ENCODE measurements at regions not wholly inside any gene's neighbourhood (a gene's known extent, or its start where the extent isn't known, plus 50 kb on each side); places are given as distances from the start of the nearest gene placed in this dataset.
"Not testable (repeated sequence)": the region's sequence is repeated elsewhere in the genome, so short reads cannot be mapped to it uniquely, and the experiment has no call there.

DNA sequence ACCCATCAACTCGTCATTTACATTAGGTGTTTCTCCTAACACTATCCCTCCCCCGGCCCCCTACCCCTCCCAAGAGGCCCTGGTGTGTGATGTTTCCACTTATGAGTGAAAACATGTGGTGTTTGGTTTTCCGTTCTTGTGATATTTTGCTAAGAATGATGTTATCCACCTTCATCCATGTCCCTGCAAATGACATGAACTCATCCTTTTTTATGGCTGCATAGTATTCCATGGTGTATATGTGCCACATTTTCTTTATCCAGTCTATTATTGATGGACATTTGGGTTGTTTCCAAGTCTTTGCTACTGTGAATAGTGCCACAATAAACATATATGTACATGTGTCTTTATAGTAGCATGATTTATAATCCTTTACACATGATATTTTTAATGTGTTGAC lies 1914.8 kb upstream of the RAG2 start:
- not testable (repeated sequence) for H3K36me3 Mint-ChIP-seq (ENCODE audit: low read depth); H3K4me3 Mint-ChIP-seq; H3K4me1 Mint-ChIP-seq (ENCODE audit: low read depth); H3K27ac Mint-ChIP-seq; H3K27me3 Mint-ChIP-seq
- peaks cover 16% of the 10 kb centered on the region for H3K9me3 Mint-ChIP-seq

DNA sequence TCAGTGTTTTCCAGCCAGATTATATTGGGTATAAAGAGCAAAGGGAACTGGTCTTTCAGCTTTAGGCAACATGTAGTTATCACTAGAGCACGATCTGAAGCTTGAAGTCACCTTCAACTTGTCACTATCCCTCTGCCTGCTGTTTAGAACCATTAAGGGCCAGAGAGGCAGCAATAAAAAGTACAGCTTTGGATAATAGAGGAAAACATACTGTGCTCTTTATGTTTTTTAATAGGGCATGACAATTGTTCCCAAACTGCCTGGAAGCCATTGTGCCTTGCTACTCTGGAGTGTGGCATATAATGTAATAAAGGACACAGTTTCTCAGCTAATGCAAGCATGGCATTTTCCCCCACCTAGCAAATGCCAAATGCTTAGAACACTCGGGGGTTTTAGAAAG lies 1912.0 kb upstream of the RAG2 start:
- H3K36me3 Mint-ChIP-seq (ENCODE audit: low read depth) = no peaks in the 10 kb centered on the region
- H3K4me1 Mint-ChIP-seq (ENCODE audit: low read depth) = no peaks in the 10 kb centered on the region
- no peak overlapping the region for H3K27ac Mint-ChIP-seq
- no peaks in the 10 kb centered on the region for H3K27me3 Mint-ChIP-seq
- peaks cover 8% of the 10 kb centered on the region for H3K9me3 Mint-ChIP-seq
- H3K4me3 Mint-ChIP-seq = no peak overlapping the region

- H3K4me1 Mint-ChIP-seq (ENCODE audit: low read depth) = no peaks in the 10 kb centered on the region
- H3K36me3 Mint-ChIP-seq (ENCODE audit: low read depth) = no peaks in the 10 kb centered on the region
- H3K4me3 Mint-ChIP-seq = no peak overlapping the region
- H3K9me3 Mint-ChIP-seq = peaks cover 12% of the 10 kb centered on the region
- no peaks in the 10 kb centered on the region for H3K27me3 Mint-ChIP-seq
- no peak overlapping the region for H3K27ac Mint-ChIP-seq
These were observed 1905.8 kb upstream of the RAG2 start for GRCh38 chr11:38503876-38504275.

DNA sequence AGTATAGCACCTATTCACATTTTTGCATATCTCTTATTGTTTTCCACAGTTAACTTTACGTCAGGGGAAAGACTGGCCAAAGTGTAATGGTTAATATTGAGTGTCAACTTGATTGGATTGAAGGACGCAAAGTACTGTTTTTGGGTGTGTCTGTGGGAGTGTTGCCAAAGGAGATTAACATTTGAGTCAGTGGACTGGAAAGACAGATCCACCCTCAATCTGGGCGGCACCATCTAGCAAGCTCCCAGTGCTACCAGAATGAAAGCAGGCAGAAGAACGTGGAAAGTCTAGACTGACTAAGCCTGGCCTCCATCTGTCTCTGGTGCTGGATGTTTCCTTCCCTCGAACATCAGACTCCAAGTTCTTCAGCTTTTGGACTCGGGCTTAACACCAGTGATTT lies 1900.7 kb upstream of the RAG2 start:
- peaks cover 23% of the 10 kb centered on the region for H3K9me3 Mint-ChIP-seq
- H3K27me3 Mint-ChIP-seq = no peaks in the 10 kb centered on the region
- H3K36me3 Mint-ChIP-seq (ENCODE audit: low read depth) = no peaks in the 10 kb centered on the region
- H3K27ac Mint-ChIP-seq = no peak overlapping the region
- H3K4me1 Mint-ChIP-seq (ENCODE audit: low read depth) = no peaks in the 10 kb centered on the region
- H3K4me3 Mint-ChIP-seq = no peak overlapping the region

DNA sequence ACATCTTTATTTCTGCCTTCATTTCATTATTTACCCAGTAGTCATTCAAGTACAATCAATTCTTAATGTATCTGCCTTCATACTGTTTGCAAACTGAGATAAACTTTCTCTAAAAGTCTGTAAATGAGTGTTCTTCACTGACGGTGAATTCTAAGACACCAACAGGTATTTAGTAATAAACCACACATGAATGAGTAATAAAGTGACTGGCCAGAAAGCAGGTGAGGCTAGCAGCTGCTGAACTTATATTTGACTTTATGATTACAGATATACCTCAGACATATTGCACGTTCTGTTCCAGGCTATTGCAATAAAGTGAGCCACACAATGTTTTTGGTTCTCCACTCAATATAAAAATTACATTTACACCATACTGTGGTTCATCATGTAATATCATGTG lies 1894.0 kb upstream of the RAG2 start:
- H3K36me3 Mint-ChIP-seq (ENCODE audit: low read depth) = no peaks in the 10 kb centered on the region
- H3K9me3 Mint-ChIP-seq = peaks cover 21% of the 10 kb centered on the region
- no peaks in the 10 kb centered on the region for H3K27me3 Mint-ChIP-seq
- no peak overlapping the region for H3K27ac Mint-ChIP-seq
- H3K4me1 Mint-ChIP-seq (ENCODE audit: low read depth) = no peaks in the 10 kb centered on the region
- no peak overlapping the region for H3K4me3 Mint-ChIP-seq

GRCh38 chr11:38481391-38481790 lies 1883.4 kb upstream of the RAG2 start:
- Mint-ChIP-seq H3K36me3 (ENCODE audit: low read depth) (no peaks in the 10 kb centered on the region), H3K27me3 (no peaks in the 10 kb centered on the region), H3K27ac (no peak overlapping the region), H3K9me3 (peaks cover 12% of the 10 kb centered on the region), H3K4me3 (no peak overlapping the region), H3K4me1 (ENCODE audit: low read depth) (no peaks in the 10 kb centered on the region)

DNA sequence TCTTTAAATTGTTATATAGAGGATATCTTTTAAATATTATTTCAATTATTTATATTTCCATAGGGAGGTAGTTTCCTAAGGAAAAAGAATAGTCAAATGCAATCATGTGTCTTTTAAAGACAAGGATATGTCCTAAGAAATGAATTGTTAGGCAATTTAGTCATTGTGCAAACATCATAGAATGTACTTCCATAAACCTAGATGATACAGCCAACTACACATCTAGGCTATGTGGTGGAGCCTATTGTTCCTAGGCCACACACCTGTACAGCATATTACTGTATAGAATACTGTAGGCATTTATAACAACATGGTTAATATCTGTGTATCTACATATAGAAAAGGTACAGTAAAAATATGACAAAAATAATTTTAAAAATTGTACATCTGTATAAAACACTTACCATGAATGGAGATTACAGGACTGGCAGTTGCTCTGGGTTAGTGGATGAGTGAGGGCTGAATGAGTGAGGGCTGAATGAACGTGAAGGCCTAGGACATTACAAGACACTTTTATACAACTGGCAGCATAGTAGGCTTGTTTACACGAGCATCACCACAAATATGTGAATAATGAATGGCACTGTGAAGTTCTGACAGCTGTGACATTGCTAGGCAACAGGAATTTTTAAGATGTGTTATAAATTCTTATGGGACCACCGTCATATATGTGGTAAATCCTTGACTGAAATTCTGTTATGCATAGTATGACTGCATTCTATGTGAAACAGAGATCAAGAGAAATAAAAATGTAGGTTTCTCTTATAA lies 1879.0 kb upstream of the RAG2 start:
- Mint-ChIP-seq H3K9me3 (peaks cover 20% of the 10 kb centered on the region), H3K36me3 (ENCODE audit: low read depth) (no peaks in the 10 kb centered on the region), H3K27ac (no peak overlapping the region), H3K4me1 (ENCODE audit: low read depth) (no peaks in the 10 kb centered on the region), H3K4me3 (no peak overlapping the region), H3K27me3 (no peaks in the 10 kb centered on the region)

DNA sequence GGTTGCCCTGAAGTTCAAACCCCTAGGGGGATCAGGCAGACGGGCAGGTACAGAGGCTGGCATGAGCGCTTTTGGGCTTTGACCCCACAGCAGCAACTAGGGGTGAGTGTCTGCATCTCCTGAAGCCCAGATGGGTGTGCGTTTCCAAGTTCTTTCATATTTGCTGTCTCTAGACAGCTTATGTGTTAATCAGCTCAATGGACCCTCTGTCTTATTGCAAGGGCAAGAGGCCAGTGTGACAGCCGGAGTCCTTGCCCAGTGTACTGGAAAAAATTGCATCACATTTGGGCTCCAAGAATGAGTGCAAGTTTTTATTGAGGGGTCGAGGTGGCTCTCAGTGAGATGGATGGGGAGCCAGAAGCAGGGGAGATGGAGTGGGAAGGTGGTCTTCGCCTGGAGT lies 1863.7 kb upstream of the RAG2 start:
- no peak overlapping the region for H3K4me3 Mint-ChIP-seq
- no peaks in the 10 kb centered on the region for H3K36me3 Mint-ChIP-seq (ENCODE audit: low read depth)
- no peaks in the 10 kb centered on the region for H3K4me1 Mint-ChIP-seq (ENCODE audit: low read depth)
- H3K9me3 Mint-ChIP-seq = peaks cover 18% of the 10 kb centered on the region
- no peaks in the 10 kb centered on the region for H3K27me3 Mint-ChIP-seq
- no peak overlapping the region for H3K27ac Mint-ChIP-seq

- Mint-ChIP-seq H3K36me3 (ENCODE audit: low read depth) (no peaks in the 10 kb centered on the region), H3K27ac (no peak overlapping the region), H3K4me1 (ENCODE audit: low read depth) (no peaks in the 10 kb centered on the region), H3K9me3 (peaks cover 15% of the 10 kb centered on the region), H3K4me3 (no peak overlapping the region), H3K27me3 (no peaks in the 10 kb centered on the region)
These were observed 1862.9 kb upstream of the RAG2 start for GRCh38 chr11:38460896-38461295.

DNA sequence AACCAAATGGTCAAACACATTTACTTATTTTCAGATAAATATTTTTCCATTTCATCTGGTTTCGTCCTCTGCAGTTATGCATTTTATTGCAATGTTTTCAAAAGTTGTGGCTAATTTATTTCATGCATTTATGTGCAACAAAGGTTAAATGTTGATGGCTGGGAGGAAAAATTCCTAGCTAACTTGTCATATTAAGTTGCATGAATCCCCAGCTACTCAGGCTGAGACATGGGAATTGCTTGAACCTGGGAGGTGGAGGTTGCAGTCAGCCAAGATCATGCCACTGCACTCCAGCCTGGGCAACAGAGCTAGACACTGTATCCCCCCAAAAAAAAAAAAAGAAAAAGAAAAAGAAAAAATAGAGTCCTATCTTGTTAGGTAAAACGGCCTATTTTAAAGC lies 1862.4 kb upstream of the RAG2 start:
- no peaks in the 10 kb centered on the region for H3K27me3 Mint-ChIP-seq
- H3K27ac Mint-ChIP-seq = no peak overlapping the region
- H3K4me1 Mint-ChIP-seq (ENCODE audit: low read depth) = no peaks in the 10 kb centered on the region
- H3K36me3 Mint-ChIP-seq (ENCODE audit: low read depth) = no peaks in the 10 kb centered on the region
- H3K9me3 Mint-ChIP-seq = peaks cover 11% of the 10 kb centered on the region
- no peak overlapping the region for H3K4me3 Mint-ChIP-seq

GRCh38 chr11:38456371-38456770 lies 1858.3 kb upstream of the RAG2 start:
- Mint-ChIP-seq H3K27me3 (no peaks in the 10 kb centered on the region), H3K4me3 (no peak overlapping the region), H3K27ac (no peak overlapping the region), H3K9me3 (peaks cover 9% of the 10 kb centered on the region), H3K4me1 (ENCODE audit: low read depth) (no peaks in the 10 kb centered on the region), H3K36me3 (ENCODE audit: low read depth) (no peaks in the 10 kb centered on the region)

GRCh38 chr11:38448284-38448683 lies 1850.2 kb upstream of the RAG2 start:
- H3K27me3 Mint-ChIP-seq = no peaks in the 10 kb centered on the region
- no peaks in the 10 kb centered on the region for H3K4me1 Mint-ChIP-seq (ENCODE audit: low read depth)
- no peak overlapping the region for H3K4me3 Mint-ChIP-seq
- no peaks in the 10 kb centered on the region for H3K9me3 Mint-ChIP-seq
- H3K36me3 Mint-ChIP-seq (ENCODE audit: low read depth) = no peaks in the 10 kb centered on the region
- H3K27ac Mint-ChIP-seq = no peak overlapping the region

DNA sequence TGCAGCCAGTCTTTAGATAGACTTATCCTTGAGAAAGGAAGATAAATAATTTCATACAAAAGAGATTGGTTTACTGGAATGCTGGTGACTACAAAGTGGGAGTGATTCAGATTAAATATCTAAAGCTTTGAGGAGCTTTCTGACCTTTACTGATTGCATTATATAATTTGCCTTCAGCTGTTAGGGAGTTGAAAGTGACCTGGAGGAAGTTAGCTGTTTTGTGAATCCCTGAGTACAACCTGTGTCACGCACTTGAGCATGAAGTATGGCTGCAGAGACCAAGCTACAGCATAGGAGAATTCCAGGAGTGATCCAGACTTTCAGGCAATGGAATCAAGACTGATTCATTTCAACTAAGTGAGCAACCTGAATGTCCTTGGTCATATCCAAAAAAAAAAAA lies 1848.3 kb upstream of the RAG2 start:
- no peaks in the 10 kb centered on the region for H3K36me3 Mint-ChIP-seq (ENCODE audit: low read depth)
- H3K27ac Mint-ChIP-seq = no peak overlapping the region
- no peak overlapping the region for H3K4me3 Mint-ChIP-seq
- H3K9me3 Mint-ChIP-seq = no peaks in the 10 kb centered on the region
- no peaks in the 10 kb centered on the region for H3K27me3 Mint-ChIP-seq
- H3K4me1 Mint-ChIP-seq (ENCODE audit: low read depth) = no peaks in the 10 kb centered on the region

DNA sequence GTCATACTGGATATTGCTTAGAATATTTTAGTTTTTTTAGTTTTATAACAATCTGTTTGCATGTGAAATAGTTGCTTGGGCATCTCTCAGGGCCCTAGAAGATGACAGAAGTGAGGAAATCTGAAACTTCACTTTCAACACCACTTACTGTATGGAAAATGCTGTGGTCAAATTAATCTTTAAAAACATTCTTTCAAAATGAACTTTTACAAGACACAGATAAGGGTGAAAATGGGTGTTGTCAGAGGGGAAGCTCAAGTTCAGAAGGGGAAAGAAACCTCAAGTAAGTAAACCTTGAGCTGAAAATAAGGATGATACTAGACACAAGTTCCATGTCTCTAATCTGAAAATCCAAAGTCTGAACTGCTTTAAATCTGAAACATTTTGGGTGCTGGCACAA lies 1840.1 kb upstream of the RAG2 start:
- H3K27ac Mint-ChIP-seq = no peak overlapping the region
- no peaks in the 10 kb centered on the region for H3K27me3 Mint-ChIP-seq
- H3K4me3 Mint-ChIP-seq = no peak overlapping the region

GRCh38 chr11:38425578-38425977 lies 1827.5 kb upstream of the RAG2 start:
- no peak overlapping the region for H3K27ac Mint-ChIP-seq
- no peaks in the 10 kb centered on the region for H3K4me1 Mint-ChIP-seq (ENCODE audit: low read depth)
- H3K4me3 Mint-ChIP-seq = no peak overlapping the region
- H3K36me3 Mint-ChIP-seq (ENCODE audit: low read depth) = no peaks in the 10 kb centered on the region
- H3K9me3 Mint-ChIP-seq = peaks cover 3% of the 10 kb centered on the region
- no peaks in the 10 kb centered on the region for H3K27me3 Mint-ChIP-seq

More for the DNA sequence above, 1840.1 kb upstream of the RAG2 start:
- peaks cover 11% of the 10 kb centered on the region for H3K9me3 Mint-ChIP-seq
- no peaks in the 10 kb centered on the region for H3K36me3 Mint-ChIP-seq (ENCODE audit: low read depth)
- no peaks in the 10 kb centered on the region for H3K4me1 Mint-ChIP-seq (ENCODE audit: low read depth)

- no peaks in the 10 kb centered on the region for H3K27me3 Mint-ChIP-seq
- no peaks in the 10 kb centered on the region for H3K4me1 Mint-ChIP-seq (ENCODE audit: low read depth)
- no peak overlapping the region for H3K4me3 Mint-ChIP-seq
- no peaks in the 10 kb centered on the region for H3K9me3 Mint-ChIP-seq
- no peaks in the 10 kb centered on the region for H3K36me3 Mint-ChIP-seq (ENCODE audit: low read depth)
- H3K27ac Mint-ChIP-seq = no peak overlapping the region
These were observed 1825.0 kb upstream of the RAG2 start for GRCh38 chr11:38423042-38423441.
